ENCODE measurements at regions not wholly inside any gene's neighbourhood (a gene's known extent, or its start where the extent isn't known, plus 50 kb on each side); places are given as distances from the start of the nearest gene placed in this dataset.

DNA sequence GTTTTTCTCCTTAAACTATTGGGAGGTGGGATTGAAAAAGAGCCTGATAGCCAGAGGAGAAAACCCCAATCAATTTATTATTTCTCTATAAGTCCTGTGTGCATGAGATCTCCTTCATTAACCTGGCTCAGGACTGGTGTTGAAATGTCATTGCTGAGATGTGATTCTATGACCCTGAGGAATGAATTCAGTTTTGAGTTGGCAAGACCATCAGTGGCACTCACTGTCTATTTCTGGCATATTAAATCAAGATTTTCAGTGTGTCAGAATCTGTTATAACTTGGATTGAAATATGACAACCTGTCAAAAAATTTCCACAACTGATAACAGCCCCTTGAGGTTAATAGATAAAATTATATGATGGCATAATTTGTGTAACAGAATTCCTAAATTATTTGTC is 431.1 kb downstream of the TFAP2B start:
- no peak overlapping the region for H3K4me3 ChIP-seq
- ChIA-PET POLR2A (ENCODE audit: unreplicated experiment) (no interaction called here), CTCF (no interaction called here)
- no peak for DNase-seq
- no peak overlapping the region for H3K4me2 ChIP-seq
- H3K27ac ChIP-seq: no peak overlapping the region
- H3F3A ChIP-seq (ENCODE audit: insufficient read depth, low read depth): no peaks in the 10 kb centered on the region
- intact Hi-C loops (cut with micrococcal nuclease; ENCODE audit: unreplicated experiment): no loop called here
- H3K79me2 ChIP-seq (ENCODE audit: low read depth): no peaks in the 10 kb centered on the region
- H3K36me3 ChIP-seq (ENCODE audit: low read depth): no peaks in the 10 kb centered on the region
- TF ChIP-seq, protein P1, sequence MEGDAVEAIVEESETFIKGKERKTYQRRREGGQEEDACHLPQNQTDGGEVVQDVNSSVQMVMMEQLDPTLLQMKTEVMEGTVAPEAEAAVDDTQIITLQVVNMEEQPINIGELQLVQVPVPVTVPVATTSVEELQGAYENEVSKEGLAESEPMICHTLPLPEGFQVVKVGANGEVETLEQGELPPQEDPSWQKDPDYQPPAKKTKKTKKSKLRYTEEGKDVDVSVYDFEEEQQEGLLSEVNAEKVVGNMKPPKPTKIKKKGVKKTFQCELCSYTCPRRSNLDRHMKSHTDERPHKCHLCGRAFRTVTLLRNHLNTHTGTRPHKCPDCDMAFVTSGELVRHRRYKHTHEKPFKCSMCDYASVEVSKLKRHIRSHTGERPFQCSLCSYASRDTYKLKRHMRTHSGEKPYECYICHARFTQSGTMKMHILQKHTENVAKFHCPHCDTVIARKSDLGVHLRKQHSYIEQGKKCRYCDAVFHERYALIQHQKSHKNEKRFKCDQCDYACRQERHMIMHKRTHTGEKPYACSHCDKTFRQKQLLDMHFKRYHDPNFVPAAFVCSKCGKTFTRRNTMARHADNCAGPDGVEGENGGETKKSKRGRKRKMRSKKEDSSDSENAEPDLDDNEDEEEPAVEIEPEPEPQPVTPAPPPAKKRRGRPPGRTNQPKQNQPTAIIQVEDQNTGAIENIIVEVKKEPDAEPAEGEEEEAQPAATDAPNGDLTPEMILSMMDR (conservative IDR thresholded peaks at IDR 0.05): no peak
- no peak for TF ChIP-seq EZH2 (IDR thresholded peaks at IDR 0.05; ENCODE audit: low read depth)
- H3K9me2 ChIP-seq (ENCODE audit: insufficient read depth): no peaks in the 10 kb centered on the region
- H2AFZ ChIP-seq: no peak overlapping the region
- no peaks in the 10 kb centered on the region for H4K20me1 ChIP-seq (ENCODE audit: insufficient read depth)
- no TSS peak for BruUV-seq (replicated peaks)
- no peaks in the 10 kb centered on the region for H3K4me1 ChIP-seq (replicated peaks; ENCODE audit: insufficient read depth)
- no peaks in the 10 kb centered on the region for H3K27me3 ChIP-seq (ENCODE audit: insufficient read depth, low read depth)
- H3K9me3 ChIP-seq (ENCODE audit: insufficient read depth, low read depth): no peaks in the 10 kb centered on the region; the same call in 1 of the 2 replicates

DNA sequence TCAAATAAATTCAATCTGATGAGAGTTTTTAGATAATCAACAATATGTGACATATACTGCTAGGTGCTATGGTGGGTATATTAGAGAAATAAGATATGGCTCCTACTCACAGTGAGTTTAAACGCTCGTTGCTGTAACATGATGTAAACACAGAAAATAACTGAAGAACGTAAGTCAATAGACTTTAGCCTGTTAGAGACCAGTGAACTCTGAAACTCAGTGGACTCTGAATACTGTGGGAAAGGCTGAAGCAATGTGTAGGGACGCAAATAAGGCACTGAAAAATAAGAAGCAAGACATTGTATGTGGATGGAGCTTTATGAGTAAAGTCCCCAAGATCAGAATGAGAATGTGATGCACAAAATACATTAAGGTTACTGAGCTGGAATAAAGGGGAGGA is 431.6 kb downstream of the TFAP2B start:
- Histone ChIP-seq H3K9me3 (ENCODE audit: insufficient read depth, low read depth) (no peaks in the 10 kb centered on the region; the same call in 1 of the 2 replicates), H3K4me3 (no peak overlapping the region), H3K9me2 (ENCODE audit: insufficient read depth) (no peaks in the 10 kb centered on the region), H3F3A (ENCODE audit: insufficient read depth, low read depth) (no peaks in the 10 kb centered on the region), H4K20me1 (ENCODE audit: insufficient read depth) (no peaks in the 10 kb centered on the region), H3K79me2 (ENCODE audit: low read depth) (no peaks in the 10 kb centered on the region), H3K36me3 (ENCODE audit: low read depth) (no peaks in the 10 kb centered on the region), H3K27ac (no peak overlapping the region), H2AFZ (no peak overlapping the region), H3K27me3 (ENCODE audit: insufficient read depth, low read depth) (no peaks in the 10 kb centered on the region), H3K4me2 (no peak overlapping the region), H3K4me1 (replicated peaks; ENCODE audit: insufficient read depth) (no peaks in the 10 kb centered on the region)
- intact Hi-C loops (cut with micrococcal nuclease; ENCODE audit: unreplicated experiment): no loop called here
- CTCF ChIA-PET: no interaction called here
- TF ChIP-seq EZH2 (IDR thresholded peaks at IDR 0.05; ENCODE audit: low read depth): no peak
- TF ChIP-seq, protein P1 (conservative IDR thresholded peaks at IDR 0.05): no peak
- DNase-seq: no peak
- BruUV-seq (replicated peaks): no TSS peak
- POLR2A ChIA-PET (ENCODE audit: unreplicated experiment): no interaction called here

DNA sequence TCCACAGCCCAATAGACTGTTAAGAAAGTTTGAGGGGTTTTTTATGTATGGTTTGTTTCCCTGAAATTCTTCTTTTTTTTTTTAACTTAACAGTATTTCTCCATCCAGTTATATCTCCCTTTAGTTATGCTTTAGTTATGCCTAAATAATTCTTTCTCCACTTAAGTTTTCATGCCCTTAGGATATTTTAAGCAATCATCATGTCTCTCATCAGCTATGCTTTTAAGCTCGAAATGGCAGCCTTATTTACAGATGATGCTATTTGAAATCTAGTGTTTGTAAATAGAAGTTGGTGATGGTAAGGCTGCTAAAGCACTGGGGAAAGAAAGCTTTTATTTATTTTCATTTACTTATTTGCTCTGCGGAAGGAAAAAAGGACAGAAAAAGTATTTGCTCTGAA is 439.3 kb downstream of the TFAP2B start:
- ChIA-PET POLR2A (ENCODE audit: unreplicated experiment) (no interaction called here), CTCF (no interaction called here)
- Histone ChIP-seq H3K4me2 (no peak overlapping the region), H3K4me3 (no peak overlapping the region), H4K20me1 (ENCODE audit: insufficient read depth) (no peaks in the 10 kb centered on the region), H3K9me2 (ENCODE audit: insufficient read depth) (no peaks in the 10 kb centered on the region), H3K27me3 (ENCODE audit: insufficient read depth, low read depth) (no peaks in the 10 kb centered on the region), H3K79me2 (ENCODE audit: low read depth) (no peaks in the 10 kb centered on the region), H2AFZ (no peak overlapping the region), H3K27ac (no peak overlapping the region), H3K36me3 (ENCODE audit: low read depth) (no peaks in the 10 kb centered on the region), H3F3A (ENCODE audit: insufficient read depth, low read depth) (no peaks in the 10 kb centered on the region), H3K9me3 (ENCODE audit: insufficient read depth, low read depth) (no peaks in the 10 kb centered on the region), H3K4me1 (replicated peaks; ENCODE audit: insufficient read depth) (no peaks in the 10 kb centered on the region)
- BruUV-seq (replicated peaks): no TSS peak
- TF ChIP-seq EZH2 (IDR thresholded peaks at IDR 0.05; ENCODE audit: low read depth): no peak
- TF ChIP-seq, protein P1 (conservative IDR thresholded peaks at IDR 0.05): no peak
- intact Hi-C loops (cut with micrococcal nuclease; ENCODE audit: unreplicated experiment): no loop called here
- no peak for DNase-seq
